Parathyroid adenoma (tissue), 2 donors: ENCODE measurements at regions not wholly inside any gene's neighbourhood (a gene's known extent, or its start where the extent isn't known, plus 50 kb on each side); places are given as distances from the start of the nearest gene placed in this dataset.

Experiments
- H2AFZ ChIP-seq: fragments of 300-600 bp; sonication (generic); one replicate; pipeline ENCODE4 v1.7.0; 2017; ENCODE audit warnings: antibody characterized with exemption, mild to moderate bottlenecking
- H3K27ac ChIP-seq: fragments of 300-600 bp; sonication (generic); one replicate; pipeline ENCODE4 v1.7.0; 2017
- H3K27me3 ChIP-seq: fragments of 300-600 bp; sonication (generic); one replicate; pipeline ENCODE4 v1.7.0; 2017; ENCODE audit warnings: low read length; ENCODE audit not compliant: control insufficient read depth, insufficient read depth
- H3K36me3 ChIP-seq: fragments of 300-600 bp; sonication (generic); one replicate; pipeline ENCODE4 v1.7.0; 2017; ENCODE audit warnings: low read length; ENCODE audit not compliant: control insufficient read depth, insufficient read depth
- H3K4me1 ChIP-seq: fragments of 300-600 bp; sonication (generic); one replicate; pipeline ENCODE4 v1.7.0; 2017; ENCODE audit warnings: control low read depth
- H3K4me2 ChIP-seq: fragments of 300-600 bp; sonication (generic); one replicate; pipeline ENCODE4 v1.7.0; 2017; ENCODE audit warnings: low read length
- H3K4me3 ChIP-seq: fragments of 300-600 bp; sonication (generic); one replicate; pipeline ENCODE4 v1.7.0; 2017; ENCODE audit warnings: low read depth, low read length
- H3K79me2 ChIP-seq: fragments of 300-600 bp; sonication (generic); one replicate; pipeline ENCODE4 v1.7.0; 2017; ENCODE audit warnings: control low read depth
- H3K9ac ChIP-seq: fragments of 300-600 bp; sonication (generic); one replicate; pipeline ENCODE4 v1.7.0; 2017; ENCODE audit warnings: mild to moderate bottlenecking
- H3K9me3 ChIP-seq: fragments of 300-600 bp; sonication (generic); one replicate; pipeline ENCODE4 v1.7.0; 2017; ENCODE audit warnings: low read length; ENCODE audit not compliant: control insufficient read depth
- TF ChIP-seq, protein P1 (sequence below): fragments of 300-600 bp; sonication (generic); IDR thresholded peaks from one replicate; pipeline ENCODE4 v1.7.0; 2017; ENCODE audit warnings: antibody characterized with exemption, mild to moderate bottlenecking
- donor health status: primary hyperparathyroidism.

- TF ChIP-seq, protein P1, sequence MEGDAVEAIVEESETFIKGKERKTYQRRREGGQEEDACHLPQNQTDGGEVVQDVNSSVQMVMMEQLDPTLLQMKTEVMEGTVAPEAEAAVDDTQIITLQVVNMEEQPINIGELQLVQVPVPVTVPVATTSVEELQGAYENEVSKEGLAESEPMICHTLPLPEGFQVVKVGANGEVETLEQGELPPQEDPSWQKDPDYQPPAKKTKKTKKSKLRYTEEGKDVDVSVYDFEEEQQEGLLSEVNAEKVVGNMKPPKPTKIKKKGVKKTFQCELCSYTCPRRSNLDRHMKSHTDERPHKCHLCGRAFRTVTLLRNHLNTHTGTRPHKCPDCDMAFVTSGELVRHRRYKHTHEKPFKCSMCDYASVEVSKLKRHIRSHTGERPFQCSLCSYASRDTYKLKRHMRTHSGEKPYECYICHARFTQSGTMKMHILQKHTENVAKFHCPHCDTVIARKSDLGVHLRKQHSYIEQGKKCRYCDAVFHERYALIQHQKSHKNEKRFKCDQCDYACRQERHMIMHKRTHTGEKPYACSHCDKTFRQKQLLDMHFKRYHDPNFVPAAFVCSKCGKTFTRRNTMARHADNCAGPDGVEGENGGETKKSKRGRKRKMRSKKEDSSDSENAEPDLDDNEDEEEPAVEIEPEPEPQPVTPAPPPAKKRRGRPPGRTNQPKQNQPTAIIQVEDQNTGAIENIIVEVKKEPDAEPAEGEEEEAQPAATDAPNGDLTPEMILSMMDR = no peak
- Histone ChIP-seq H3K4me3 (no peak overlapping the region), H3K27ac (no peak overlapping the region), H3K4me2 (no peak overlapping the region), H2AFZ (no peak overlapping the region), H3K4me1 (no peaks in the 10 kb centered on the region), H3K27me3 (no peaks in the 10 kb centered on the region), H3K36me3 (no peaks in the 10 kb centered on the region), H3K9me3 (no peaks in the 10 kb centered on the region), H3K9ac (no peak overlapping the region), H3K79me2 (no peaks in the 10 kb centered on the region)
These were observed 201.2 kb upstream of the PARD3B start for GRCh38 chr2:204344119-204344518.

DNA sequence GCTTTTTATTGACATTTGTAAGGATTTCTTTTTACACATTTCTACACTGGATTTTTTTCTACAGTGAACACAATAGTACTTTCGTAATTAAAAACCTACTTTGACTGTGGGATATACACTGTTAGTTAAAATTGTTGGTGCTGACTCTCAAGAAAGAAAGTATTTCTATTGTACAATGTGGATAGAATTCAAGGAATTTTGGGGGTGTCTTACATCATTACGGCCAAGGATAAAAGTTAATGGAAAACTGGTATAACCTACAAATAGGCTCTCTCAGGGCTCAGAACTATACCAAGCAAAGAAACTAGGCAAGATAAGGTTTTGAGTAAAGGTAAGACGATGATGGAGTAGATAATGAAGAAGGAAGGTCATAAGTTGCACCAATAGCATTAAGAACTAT, 198.4 kb upstream of the PARD3B start:
- no peak overlapping the region for H3K27ac ChIP-seq
- H3K27me3 ChIP-seq = no peaks in the 10 kb centered on the region
- no peak overlapping the region for H3K9ac ChIP-seq
- no peaks in the 10 kb centered on the region for H3K36me3 ChIP-seq
- H3K4me3 ChIP-seq = no peak overlapping the region
- no peaks in the 10 kb centered on the region for H3K4me1 ChIP-seq
- H3K9me3 ChIP-seq = no peaks in the 10 kb centered on the region
- H3K79me2 ChIP-seq = no peaks in the 10 kb centered on the region
- H2AFZ ChIP-seq = no peak overlapping the region
- TF ChIP-seq, protein P1 = no peak
- H3K4me2 ChIP-seq = no peak overlapping the region

- Histone ChIP-seq H3K4me1 (no peaks in the 10 kb centered on the region), H3K4me3 (no peak overlapping the region), H3K27ac (no peak overlapping the region), H3K36me3 (no peaks in the 10 kb centered on the region), H2AFZ (no peak overlapping the region), H3K27me3 (no peaks in the 10 kb centered on the region), H3K9ac (no peak overlapping the region), H3K4me2 (no peak overlapping the region), H3K79me2 (no peaks in the 10 kb centered on the region), H3K9me3 (no peaks in the 10 kb centered on the region)
- TF ChIP-seq, protein P1 = no peak
These were observed 191.5 kb upstream of the PARD3B start for GRCh38 chr2:204353823-204354222.

DNA sequence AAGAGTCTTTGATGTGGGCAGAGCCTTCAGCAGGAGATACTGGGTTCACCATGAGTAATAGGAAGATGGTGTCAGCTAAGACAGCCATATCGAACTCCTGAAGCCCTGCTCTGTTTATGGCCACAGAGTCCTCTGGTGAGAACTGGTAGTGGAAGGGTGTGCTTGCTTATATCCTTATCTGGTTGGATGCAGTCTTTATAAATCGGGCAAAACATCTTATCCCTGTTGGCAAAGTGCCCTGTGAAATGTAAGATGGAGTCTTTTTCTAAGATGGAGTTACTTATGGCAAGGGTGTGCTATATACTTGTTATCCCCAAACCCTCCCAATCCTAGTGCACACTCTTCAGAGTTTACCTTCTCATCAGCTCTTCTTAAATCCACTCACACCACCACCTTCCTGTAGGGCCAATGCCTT, 190.8 kb upstream of the PARD3B start:
- no peak overlapping the region for H3K27ac ChIP-seq

DNA sequence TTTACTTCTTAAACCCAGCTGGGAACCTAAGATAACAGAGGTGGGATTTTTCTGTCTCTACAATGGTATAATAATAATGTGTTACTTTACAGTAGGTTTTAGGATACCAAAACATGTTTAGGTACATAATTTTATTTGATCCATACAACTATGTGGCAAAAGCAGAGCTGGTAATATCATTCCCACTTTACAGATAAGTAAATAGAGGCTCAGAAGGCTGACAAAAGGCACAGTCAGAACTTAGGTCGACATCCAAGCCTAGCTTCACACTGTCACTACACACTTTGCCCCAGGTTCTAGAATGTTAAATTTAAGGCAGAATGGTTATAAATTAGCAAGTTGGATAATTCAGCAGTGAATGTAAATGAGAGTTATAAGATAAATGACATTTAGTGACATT, 189.6 kb upstream of the PARD3B start:
- no peaks in the 10 kb centered on the region for H3K36me3 ChIP-seq
- no peaks in the 10 kb centered on the region for H3K79me2 ChIP-seq
- TF ChIP-seq, protein P1 = no peak
- no peaks in the 10 kb centered on the region for H3K9me3 ChIP-seq
- H2AFZ ChIP-seq = no peak overlapping the region
- H3K27me3 ChIP-seq = no peaks in the 10 kb centered on the region
- no peak overlapping the region for H3K27ac ChIP-seq
- H3K4me3 ChIP-seq = no peak overlapping the region
- no peak overlapping the region for H3K4me2 ChIP-seq
- H3K4me1 ChIP-seq = no peaks in the 10 kb centered on the region
- H3K9ac ChIP-seq = no peak overlapping the region

More for the DNA sequence above, 190.8 kb upstream of the PARD3B start:
- no peak overlapping the region for H3K4me2 ChIP-seq
- TF ChIP-seq, protein P1 = no peak
- no peaks in the 10 kb centered on the region for H3K79me2 ChIP-seq
- no peak overlapping the region for H3K9ac ChIP-seq
- no peaks in the 10 kb centered on the region for H3K9me3 ChIP-seq
- H3K27me3 ChIP-seq = no peaks in the 10 kb centered on the region
- H2AFZ ChIP-seq = no peak overlapping the region
- no peaks in the 10 kb centered on the region for H3K36me3 ChIP-seq
- H3K4me1 ChIP-seq = no peaks in the 10 kb centered on the region
- H3K4me3 ChIP-seq = no peak overlapping the region
